Fibroblast of the conjunctiva (primary cell): ENCODE measurements at regions not wholly inside any gene's neighbourhood (a gene's known extent, or its start where the extent isn't known, plus 50 kb on each side); places are given as distances from the start of the nearest gene placed in this dataset.

Experiments used
- DNase-seq: peaks from one replicate; pipeline ENCODE4 v3.0.0-alpha.2; 2010; ENCODE audit warnings: low read depth

GRCh38 chrX:45868425-45868824 is 667.7 kb upstream of the DIPK2B start:
- DNase-seq: no peak

- DNase-seq: no peak
Measured at GRCh38 chrX:45862801-45863200, 662.1 kb upstream of the DIPK2B start.

GRCh38 chrX:45860450-45860849 is 659.8 kb upstream of the DIPK2B start:
- no peak for DNase-seq

GRCh38 chrX:45859407-45859806 is 658.7 kb upstream of the DIPK2B start:
- no peak for DNase-seq

GRCh38 chrX:45852884-45853283 is 652.2 kb upstream of the DIPK2B start:
- no peak for DNase-seq

- no peak for DNase-seq
Measured at GRCh38 chrX:45851434-45851991, 650.8 kb upstream of the DIPK2B start.

- no peak for DNase-seq
Measured at GRCh38 chrX:45850775-45851433, 650.2 kb upstream of the DIPK2B start.

GRCh38 chrX:45850197-45850774 is 649.6 kb upstream of the DIPK2B start:
- DNase-seq: no peak

- peak; percentile 69 for DNase-seq
Measured at GRCh38 chrX:45849261-45849862, 648.7 kb upstream of the DIPK2B start.

- DNase-seq: no peak
Measured at GRCh38 chrX:45847961-45848360, 647.3 kb upstream of the DIPK2B start.

GRCh38 chrX:45846328-45846727 is 645.7 kb upstream of the DIPK2B start:
- DNase-seq: no peak

- DNase-seq: no peak
Measured at GRCh38 chrX:45845142-45845541, 644.5 kb upstream of the DIPK2B start.

GRCh38 chrX:45843518-45843917 is 642.8 kb upstream of the DIPK2B start:
- no peak for DNase-seq

GRCh38 chrX:45842926-45843315 is 642.2 kb upstream of the DIPK2B start:
- no peak for DNase-seq

- no peak for DNase-seq
Measured at GRCh38 chrX:45842207-45842925, 641.7 kb upstream of the DIPK2B start.

- DNase-seq: no peak
Measured at GRCh38 chrX:45840411-45840950, 639.8 kb upstream of the DIPK2B start.

- DNase-seq: no peak
Measured at GRCh38 chrX:45830343-45830742, 629.7 kb upstream of the DIPK2B start.

GRCh38 chrX:45824471-45824870 is 623.8 kb upstream of the DIPK2B start:
- peak; percentile 86 for DNase-seq

- DNase-seq: no peak
Measured at GRCh38 chrX:45823536-45823935, 622.9 kb upstream of the DIPK2B start.

- no peak for DNase-seq
Measured at GRCh38 chrX:45822124-45822523, 621.4 kb upstream of the DIPK2B start.

- no peak for DNase-seq
Measured at GRCh38 chrX:45818913-45819312, 618.2 kb upstream of the DIPK2B start.

- no peak for DNase-seq
Measured at GRCh38 chrX:45815441-45815840, 614.8 kb upstream of the DIPK2B start.
